GM12878 (cell line): ENCODE measurements at regions not wholly inside any gene's neighbourhood (a gene's known extent, or its start where the extent isn't known, plus 50 kb on each side); places are given as distances from the start of the nearest gene placed in this dataset.

Experiments
- ATAC-seq: fragments of 200-7000 bp; cut with Tn5 transposase; 3 replicates; pipeline ENCODE4 v1.9.1; 2020; ENCODE audit warnings: mild to moderate bottlenecking, moderate library complexity
- BruUV-seq: library from RNA; stranded (reverse); fragments of 400-500 nt; replicated peaks from 2 replicates; lab custom pipeline; 2021; lab: Mats Ljungman, UMichigan
- CTCF ChIA-PET: fragments of 300-600 bp; sonication (Branson Sonifier 250); formaldehyde crosslinking; extraction: SDS; loops from one replicate; lab custom pipeline; 2021; ENCODE audit warnings: inconsistent platforms; lab: Yijun Ruan, JAX
- POLR2A ChIA-PET: fragments of 350-600 bp; formaldehyde crosslinking; extraction: SDS; loops from one replicate; lab custom pipeline; 2021; ENCODE audit warnings: inconsistent platforms; lab: Charles Lee
- RAD21 ChIA-PET: fragments of 300-600 bp; sonication (Branson Sonifier 250); formaldehyde crosslinking; loops from one replicate; lab custom pipeline; 2023; ENCODE audit warnings: antibody characterized with exemption; ENCODE audit not compliant: unreplicated experiment; lab: Charles Lee
- SMC1A ChIA-PET: fragments of 300-600 bp; sonication (Branson Sonifier 250); formaldehyde crosslinking; loops from one replicate; lab custom pipeline; 2023; ENCODE audit not compliant: unreplicated experiment, uncharacterized antibody; lab: Charles Lee
- DNase-seq: peaks from one replicate; pipeline ENCODE4 v3.0.0-alpha.2; 2011; ENCODE audit warnings: low read depth, low spot score
- FAIRE-seq: peaks from 3 replicates; lab custom pipeline; 2011; peaks lifted over from hg19 to GRCh38; lab: Jason Lieb, UNC
- H2AFZ ChIP-seq: 2 replicates; pipeline ENCODE4 v1.6.0; 2011; ENCODE audit warnings: low read depth, low read length, control low read depth; ENCODE audit not compliant: control insufficient read depth
- H3K27ac ChIP-seq: 2 replicates; pipeline ENCODE4 v1.5.1; 2011; ENCODE audit warnings: control low read depth; ENCODE audit not compliant: control insufficient read depth, insufficient read depth
- H3K27me3 ChIP-seq, 2 experiments: replicated peaks in 1 of 2; 2 replicates each; pipeline versions ENCODE4 v1.6.0 to v1.6.1; 2011; ENCODE audit warnings: low read length in 1 of 2; ENCODE audit not compliant: control insufficient read depth in 2 of 2, insufficient read depth in 2 of 2
- H3K36me3 ChIP-seq, 2 experiments: 2 replicates each; pipeline ENCODE4 v1.5.1; 2011; ENCODE audit warnings: low read length in 1 of 2; ENCODE audit not compliant: control insufficient read depth in 2 of 2, insufficient read depth in 2 of 2
- H3K4me1 ChIP-seq: 2 replicates; pipeline ENCODE4 v1.6.1; 2011; ENCODE audit warnings: mild to moderate bottlenecking, low read length, moderate library complexity, mixed read lengths; ENCODE audit not compliant: control insufficient read depth, insufficient read depth
- H3K4me2 ChIP-seq: 2 replicates; pipeline ENCODE4 v1.6.0; 2011; ENCODE audit warnings: control low read depth; ENCODE audit not compliant: control insufficient read depth, insufficient read depth
- H3K4me3 ChIP-seq: fragments of 200-600 bp; sonication (generic); 2 replicates; pipeline ENCODE4 v1.5.1; 2016
- H3K79me2 ChIP-seq: 2 replicates; pipeline ENCODE4 v1.6.0; 2011; ENCODE audit warnings: low read length; ENCODE audit not compliant: control insufficient read depth, insufficient read depth
- H3K9ac ChIP-seq: 2 replicates; pipeline ENCODE4 v1.8.0; 2011; ENCODE audit warnings: low read length, control low read depth, mixed read lengths; ENCODE audit not compliant: control insufficient read depth, insufficient read depth
- H3K9me3 ChIP-seq: replicated peaks from 3 replicates; pipeline ENCODE4 v1.5.1; 2011; ENCODE audit warnings: mild to moderate bottlenecking, low read length; ENCODE audit not compliant: control insufficient read depth, insufficient read depth
- H4K20me1 ChIP-seq: 2 replicates; pipeline ENCODE4 v1.6.0; 2011; ENCODE audit not compliant: control insufficient read depth, insufficient read depth
- CBX3 ChIP-seq: fragments of 200-600 bp; sonication (generic); IDR thresholded peaks from 2 replicates; pipeline ENCODE4 v1.6.1; 2016; ENCODE audit warnings: low read depth, borderline replicate concordance
- CHD1 ChIP-seq: IDR thresholded peaks from 2 replicates; pipeline ENCODE4 v1.6.1; 2012; ENCODE audit warnings: low read depth, low read length, improper control_type of control experiment
- JUND ChIP-seq: IDR thresholded peaks from 2 replicates; pipeline ENCODE4 v1.6.1; 2012; ENCODE audit warnings: low read depth, mild to moderate bottlenecking, low read length, improper control_type of control experiment, moderate library complexity
- MYB ChIP-seq: fragments of 150-350 bp; IDR thresholded peaks from 2 replicates; pipeline ENCODE4 v1.6.1; 2014; ENCODE audit warnings: mild to moderate bottlenecking, low read depth, low read length, borderline replicate concordance
- SMARCA5 ChIP-seq: fragments of 450-650 bp; IDR thresholded peaks from 2 replicates; pipeline ENCODE4 v1.6.1; 2017; ENCODE audit warnings: mild to moderate bottlenecking
- STAT3 ChIP-seq: IDR thresholded peaks from 2 replicates; pipeline ENCODE4 v1.6.1; 2011; ENCODE audit warnings: low read depth, low read length, improper control_type of control experiment
- TBL1XR1 ChIP-seq: IDR thresholded peaks from 2 replicates; pipeline ENCODE4 v1.6.1; 2012; ENCODE audit warnings: low read depth, low read length, improper control_type of control experiment
- WRNIP1 ChIP-seq: IDR thresholded peaks from 2 replicates; pipeline ENCODE4 v1.6.1; 2011; ENCODE audit warnings: low read depth, low read length, improper control_type of control experiment, borderline replicate concordance
- WGBS: methylation state at CpG from one replicate; pipeline ENCODE4 v1.1.6; 2016; ENCODE audit warnings: low lambda C conversion rate; ENCODE audit not compliant: insufficient replicate concordance, insufficient coverage; ENCODE audit errors: missing lambda C conversion rate; 5-methylcytosine and 5-hydroxymethylcytosine counted together
- in situ Hi-C: fragments of 300-500 bp; cut with MboI; formaldehyde crosslinking; loops from 9 replicates; pipeline ENCODE4 v1.14.3; 2018; ENCODE audit warnings: mixed read lengths
- intact Hi-C: fragments of 100-400 bp; cut with micrococcal nuclease; formaldehyde crosslinking; loops from one replicate; pipeline ENCODE4 v1.14.2; 2022; ENCODE audit not compliant: unreplicated experiment
- TF ChIP-seq, protein P1 (sequence below): fragments of 450-650 bp; IDR thresholded peaks from 2 replicates; pipeline ENCODE4 v1.6.1; 2017; ENCODE audit warnings: mild to moderate bottlenecking
- TF ChIP-seq, protein P2 (sequence below): fragments of 450-650 bp; IDR thresholded peaks from 2 replicates; pipeline ENCODE4 v1.6.1; 2018; ENCODE audit warnings: mild to moderate bottlenecking, low read depth, moderate library complexity; ENCODE audit not compliant: partially characterized antibody

GRCh38 chr3:6179761-6180160 is 681.2 kb upstream of the GRM7 start:
- intact Hi-C loops = no loop called here
- H3K4me2 ChIP-seq = no peak overlapping the region
- H3K9me3 ChIP-seq = no peaks in the 10 kb centered on the region; the same call in 2 of the 3 replicates
- ChIA-PET POLR2A (no interaction called here), SMC1A (no interaction called here), CTCF (no interaction called here), RAD21 (no interaction called here)
- H3K4me1 ChIP-seq = no peaks in the 10 kb centered on the region
- 33% methylated on average over 3 of the region's 3 CpGs for whole genome bisulfite sequencing
- no peak overlapping the region for H3K27ac ChIP-seq
- H3K9ac ChIP-seq = no peak overlapping the region
- FAIRE-seq (no peak), DNase-seq (no peak), ATAC-seq (no peak)
- H3K4me3 ChIP-seq = no peak overlapping the region
- in situ Hi-C loops = no loop called here
- no peaks in the 10 kb centered on the region for H3K79me2 ChIP-seq
- BruUV-seq = no TSS peak
- H4K20me1 ChIP-seq = no peaks in the 10 kb centered on the region
- no peaks in the 10 kb centered on the region for H3K36me3 ChIP-seq
- TF ChIP-seq MYB = no peak
- TF ChIP-seq CHD1 = no peak
- TF ChIP-seq, protein P1, sequence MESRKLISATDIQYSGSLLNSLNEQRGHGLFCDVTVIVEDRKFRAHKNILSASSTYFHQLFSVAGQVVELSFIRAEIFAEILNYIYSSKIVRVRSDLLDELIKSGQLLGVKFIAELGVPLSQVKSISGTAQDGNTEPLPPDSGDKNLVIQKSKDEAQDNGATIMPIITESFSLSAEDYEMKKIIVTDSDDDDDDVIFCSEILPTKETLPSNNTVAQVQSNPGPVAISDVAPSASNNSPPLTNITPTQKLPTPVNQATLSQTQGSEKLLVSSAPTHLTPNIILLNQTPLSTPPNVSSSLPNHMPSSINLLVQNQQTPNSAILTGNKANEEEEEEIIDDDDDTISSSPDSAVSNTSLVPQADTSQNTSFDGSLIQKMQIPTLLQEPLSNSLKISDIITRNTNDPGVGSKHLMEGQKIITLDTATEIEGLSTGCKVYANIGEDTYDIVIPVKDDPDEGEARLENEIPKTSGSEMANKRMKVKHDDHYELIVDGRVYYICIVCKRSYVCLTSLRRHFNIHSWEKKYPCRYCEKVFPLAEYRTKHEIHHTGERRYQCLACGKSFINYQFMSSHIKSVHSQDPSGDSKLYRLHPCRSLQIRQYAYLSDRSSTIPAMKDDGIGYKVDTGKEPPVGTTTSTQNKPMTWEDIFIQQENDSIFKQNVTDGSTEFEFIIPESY = no peak
- TF ChIP-seq WRNIP1 = no peak
- TF ChIP-seq STAT3 = no peak
- no peak for TF ChIP-seq SMARCA5
- no peak for TF ChIP-seq JUND
- TF ChIP-seq CBX3 = no peak
- no peak for TF ChIP-seq TBL1XR1
- TF ChIP-seq, protein P2, sequence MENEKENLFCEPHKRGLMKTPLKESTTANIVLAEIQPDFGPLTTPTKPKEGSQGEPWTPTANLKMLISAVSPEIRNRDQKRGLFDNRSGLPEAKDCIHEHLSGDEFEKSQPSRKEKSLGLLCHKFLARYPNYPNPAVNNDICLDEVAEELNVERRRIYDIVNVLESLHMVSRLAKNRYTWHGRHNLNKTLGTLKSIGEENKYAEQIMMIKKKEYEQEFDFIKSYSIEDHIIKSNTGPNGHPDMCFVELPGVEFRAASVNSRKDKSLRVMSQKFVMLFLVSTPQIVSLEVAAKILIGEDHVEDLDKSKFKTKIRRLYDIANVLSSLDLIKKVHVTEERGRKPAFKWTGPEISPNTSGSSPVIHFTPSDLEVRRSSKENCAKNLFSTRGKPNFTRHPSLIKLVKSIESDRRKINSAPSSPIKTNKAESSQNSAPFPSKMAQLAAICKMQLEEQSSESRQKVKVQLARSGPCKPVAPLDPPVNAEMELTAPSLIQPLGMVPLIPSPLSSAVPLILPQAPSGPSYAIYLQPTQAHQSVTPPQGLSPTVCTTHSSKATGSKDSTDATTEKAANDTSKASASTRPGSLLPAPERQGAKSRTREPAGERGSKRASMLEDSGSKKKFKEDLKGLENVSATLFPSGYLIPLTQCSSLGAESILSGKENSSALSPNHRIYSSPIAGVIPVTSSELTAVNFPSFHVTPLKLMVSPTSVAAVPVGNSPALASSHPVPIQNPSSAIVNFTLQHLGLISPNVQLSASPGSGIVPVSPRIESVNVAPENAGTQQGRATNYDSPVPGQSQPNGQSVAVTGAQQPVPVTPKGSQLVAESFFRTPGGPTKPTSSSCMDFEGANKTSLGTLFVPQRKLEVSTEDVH = no peak
- no peak overlapping the region for H2AFZ ChIP-seq
- no peaks in the 10 kb centered on the region for H3K27me3 ChIP-seq
